Fibroblast of mammary gland (primary cell): ENCODE measurements at regions not wholly inside any gene's neighbourhood (a gene's known extent, or its start where the extent isn't known, plus 50 kb on each side); places are given as distances from the start of the nearest gene placed in this dataset.

Source experiments
- DNase-seq: peaks from one replicate; pipeline ENCODE4 v3.0.0-alpha.2; 2010; ENCODE audit warnings: low read depth
- H3K4me3 ChIP-seq: 2 replicates; pipeline ENCODE4 v1.5.1; 2011; ENCODE audit warnings: low read depth, mild to moderate bottlenecking, low read length, moderate library complexity; ENCODE audit not compliant: control insufficient read depth
- CTCF ChIP-seq: conservative IDR thresholded peaks from 2 replicates; pipeline ENCODE4 v1.5.1; 2011; ENCODE audit warnings: low read depth, low read length, inconsistent platforms; ENCODE audit not compliant: control insufficient read depth, insufficient read depth

DNA sequence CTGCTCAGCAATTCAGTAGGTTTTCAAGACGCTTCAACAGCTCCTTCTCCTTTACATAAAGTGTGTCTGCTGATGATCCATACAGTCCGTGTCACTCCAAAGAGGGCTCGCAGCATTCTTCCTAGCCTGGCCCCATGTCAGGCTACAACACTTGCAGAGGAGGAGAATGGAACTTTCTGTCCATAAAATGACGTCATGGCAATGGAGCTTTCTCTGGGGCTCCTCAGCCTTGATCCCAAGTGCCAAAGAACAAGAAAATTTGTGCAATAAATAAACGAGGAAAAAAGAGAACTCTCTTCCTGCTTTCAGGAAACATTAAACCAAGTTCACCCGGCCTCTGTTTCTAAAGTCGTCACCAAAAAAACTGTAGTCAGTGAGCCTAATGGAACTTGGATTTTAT is 199.5 kb upstream of the MEIS1 start:
- TF ChIP-seq CTCF: no peak
- DNase-seq: no peak
- H3K4me3 ChIP-seq: no peak overlapping the region

GRCh38 chr2:66233981-66234380 is 200.9 kb upstream of the MEIS1 start:
- no peak for DNase-seq
- TF ChIP-seq CTCF: no peak
- no peak overlapping the region for H3K4me3 ChIP-seq

DNA sequence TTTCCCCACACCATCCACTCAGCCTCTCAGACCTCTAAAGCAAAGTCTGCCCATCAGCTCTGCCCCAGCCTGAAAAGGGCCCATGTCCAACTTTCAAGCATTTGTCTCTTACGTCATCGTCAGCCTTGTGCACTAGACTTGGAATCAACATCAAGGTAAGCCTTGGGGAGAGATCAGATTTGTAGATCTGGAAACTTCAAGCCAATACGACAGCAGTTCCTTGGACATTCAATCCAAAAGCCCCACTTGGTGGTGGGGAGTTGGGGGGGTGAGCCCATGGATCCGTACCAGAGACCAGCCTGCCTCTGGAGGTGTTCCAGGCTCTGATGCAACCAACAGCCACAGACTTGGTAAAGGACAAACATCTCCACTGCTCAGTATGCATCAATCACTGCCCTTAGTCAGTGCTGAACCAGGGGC is 206.8 kb upstream of the MEIS1 start:
- DNase-seq: no peak
- H3K4me3 ChIP-seq: no peak overlapping the region
- TF ChIP-seq CTCF: no peak

GRCh38 chr2:66217039-66217585 is 217.8 kb upstream of the MEIS1 start:
- no peak overlapping the region for H3K4me3 ChIP-seq
- no peak for DNase-seq
- TF ChIP-seq CTCF: no peak

- H3K4me3 ChIP-seq: no peak overlapping the region
- no peak for TF ChIP-seq CTCF
- no peak for DNase-seq
Measured at GRCh38 chr2:66212749-66213148, 222.2 kb upstream of the MEIS1 start.

DNA sequence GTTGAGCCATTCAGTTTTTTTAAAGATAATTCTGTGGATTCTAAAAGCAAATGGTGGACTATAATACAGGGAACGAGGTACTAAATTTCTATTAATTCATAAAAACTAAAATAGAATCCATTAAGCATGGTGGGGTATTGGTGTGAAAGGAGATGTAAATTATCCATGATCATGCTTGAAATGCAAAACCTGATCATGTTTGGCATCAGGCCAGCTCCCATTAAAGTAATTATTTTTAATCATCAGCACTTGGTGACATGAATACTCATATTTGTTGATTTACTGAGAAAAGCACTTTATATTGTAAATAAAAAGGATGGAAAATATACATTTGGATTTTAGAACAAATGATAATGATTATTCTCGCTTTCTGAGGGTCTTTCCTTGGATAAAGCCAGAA is 232.3 kb upstream of the MEIS1 start:
- DNase-seq: no peak
- TF ChIP-seq CTCF: no peak
- no peak overlapping the region for H3K4me3 ChIP-seq

- H3K4me3 ChIP-seq: no peak overlapping the region
- TF ChIP-seq CTCF: no peak
- DNase-seq: no peak
Measured at GRCh38 chr2:66201242-66201641, 233.7 kb upstream of the MEIS1 start.
